Body of pancreas (tissue), 4 donors: ENCODE measurements at regions not wholly inside any gene's neighbourhood (a gene's known extent, or its start where the extent isn't known, plus 50 kb on each side); places are given as distances from the start of the nearest gene placed in this dataset.
A peak's percentile ranks its signal among the peaks of the same experiment; 100 is the strongest.

Source experiments
- ATAC-seq: fragments of 150-250 bp; one replicate; pipeline ENCODE4 v1.9.1; 2016
- DNase-seq, 4 donors: peaks; one replicate each; pipeline ENCODE4 v3.0.0-alpha.2; 2019
- H3K27ac ChIP-seq, 4 donors: fragments of 200-600 bp; sonication (generic); 1 replicate in 3 of 4; 2 replicates in 1 of 4; pipeline versions ENCODE4 v1.5.1 to v1.6.1; 2016 to 2019; ENCODE audit warnings: mild to moderate bottlenecking in 1 of 4, mixed read lengths in 1 of 4, moderate library complexity in 1 of 4
- H3K27me3 ChIP-seq, 2 donors: fragments of 200-600 bp; sonication (generic); one replicate each; pipeline ENCODE4 v1.6.0; 2016; ENCODE audit warnings: mild to moderate bottlenecking in 1 of 2
- H3K36me3 ChIP-seq, 2 donors: fragments of 200-600 bp; sonication (generic); replicated peaks in 1 of 2; 2 replicates each; pipeline ENCODE4 v1.5.1; 2016; ENCODE audit warnings: low read depth in 2 of 2; ENCODE audit not compliant: insufficient read depth in 1 of 2
- H3K4me1 ChIP-seq: fragments of 200-600 bp; sonication (generic); one replicate; pipeline ENCODE4 v1.6.0; 2016
- H3K4me3 ChIP-seq, 2 donors: fragments of 200-600 bp; sonication (generic); 1 replicate in 1 of 2; 2 replicates in 1 of 2; pipeline ENCODE4 v1.5.1; 2016 to 2019
- H3K9me3 ChIP-seq, 3 donors: fragments of 200-600 bp; sonication (generic); 1 replicate in 2 of 3; 2 replicates in 1 of 3; pipeline ENCODE4 v1.5.1; 2016
- CTCF ChIP-seq, 7 experiments: fragments of 450-650 bp in 4 of 7; fragments of 200-600 bp in 3 of 7; sonication (generic) in 3 of 7; IDR thresholded peaks; one replicate each; pipeline ENCODE4 v1.5.1; 2016 to 2019; ENCODE audit warnings: antibody characterized with exemption in 7 of 7
- POLR2A ChIP-seq, 3 donors: fragments of 450-650 bp; IDR thresholded peaks; one replicate each; pipeline ENCODE4 v1.6.1; 2016; ENCODE audit warnings: antibody characterized with exemption in 3 of 3, mild to moderate bottlenecking in 2 of 3
- WGBS, 2 donors: methylation state at CpG; one replicate each; pipeline ENCODE4 v1.1.5; 2017; 5-methylcytosine and 5-hydroxymethylcytosine counted together
- intact Hi-C: fragments of 100-400 bp; cut with DNase I; formaldehyde crosslinking; loops from one replicate; pipeline ENCODE4 v1.15.1; 2023

- H3K4me3 ChIP-seq, result no peak overlapping the region
- DNase-seq, result no peak
- no peak for TF ChIP-seq CTCF (IDR thresholded peaks at IDR 0.05)
- no peak for TF ChIP-seq POLR2A (IDR thresholded peaks at IDR 0.05)
- H3K9me3 ChIP-seq, result no peaks in the 10 kb centered on the region
- WGBS, 2 donors, result 23 to 32% methylated on average over 10 of the region's 10 CpGs
- no peak overlapping the region for H3K27ac ChIP-seq
- intact Hi-C loops, result no loop called here
- ATAC-seq, result no peak
- no peaks in the 10 kb centered on the region for H3K36me3 ChIP-seq
- H3K27me3 ChIP-seq, result no peaks in the 10 kb centered on the region
- H3K4me1 ChIP-seq, result peaks cover 32% of the 10 kb centered on the region
Observed at GRCh38 chr6:9404351-9405146, 969.2 kb upstream of the SLC35B3 start.

- TF ChIP-seq POLR2A (IDR thresholded peaks at IDR 0.05) (no peak), CTCF (IDR thresholded peaks at IDR 0.05) (no peak)
- intact Hi-C loops, result no loop called here
- WGBS, 2 donors, result 48 to 56% methylated on average over 2 of the region's 2 CpGs
- Histone ChIP-seq H3K36me3 (no peaks in the 10 kb centered on the region), H3K4me1 (peaks cover 33% of the 10 kb centered on the region), H3K9me3 (no peaks in the 10 kb centered on the region), H3K27me3 (no peaks in the 10 kb centered on the region), H3K27ac (no peak overlapping the region), H3K4me3 (no peak overlapping the region)
- DNase-seq, result no peak
- ATAC-seq, result no peak
Observed at GRCh38 chr6:9403736-9404135, 968.4 kb upstream of the SLC35B3 start.

GRCh38 chr6:9401960-9402359, 966.6 kb upstream of the SLC35B3 start:
- no peak for TF ChIP-seq POLR2A (IDR thresholded peaks at IDR 0.05)
- no peak for TF ChIP-seq CTCF (IDR thresholded peaks at IDR 0.05)
- no peak for DNase-seq
- no peaks in the 10 kb centered on the region for H3K9me3 ChIP-seq
- intact Hi-C loops, result no loop called here
- 86 to 92% methylated on average over 1 of the region's 1 CpG for WGBS, 2 donors
- no peaks in the 10 kb centered on the region for H3K27me3 ChIP-seq
- H3K36me3 ChIP-seq, result no peaks in the 10 kb centered on the region
- H3K27ac ChIP-seq, result no peak overlapping the region
- no peak for ATAC-seq
- H3K4me1 ChIP-seq, result peaks cover 42% of the 10 kb centered on the region
- no peak overlapping the region for H3K4me3 ChIP-seq

GRCh38 chr6:9399916-9400315, 964.6 kb upstream of the SLC35B3 start:
- WGBS, 2 donors, result 32 to 35% methylated on average over 5 of the region's 5 CpGs
- no peak overlapping the region for H3K4me3 ChIP-seq
- peak; percentile 83 for ATAC-seq

More at GRCh38 chr6:9399916-9400315, 964.6 kb upstream of the SLC35B3 start:
- peaks cover 41% of the 10 kb centered on the region for H3K4me1 ChIP-seq
- H3K9me3 ChIP-seq, result no peaks in the 10 kb centered on the region
- TF ChIP-seq CTCF (IDR thresholded peaks at IDR 0.05), result peak in 1 of 7 experiments; percentile 0
- TF ChIP-seq POLR2A (IDR thresholded peaks at IDR 0.05), result no peak
- DNase-seq, result peak; percentile 15 to 75 (median 53)
- no peaks in the 10 kb centered on the region for H3K36me3 ChIP-seq
- no peaks in the 10 kb centered on the region for H3K27me3 ChIP-seq
- peak overlapping the region; percentile 35 to 57 (median 36) for H3K27ac ChIP-seq
- intact Hi-C loops, result no loop called here
